NCI-H146 treated with DMSO at 0.1 percent for 48 hours (cell line): ENCODE measurements at regions not wholly inside any gene's neighbourhood (a gene's known extent, or its start where the extent isn't known, plus 50 kb on each side); places are given as distances from the start of the nearest gene placed in this dataset.
"Not testable (repeated sequence)": the region's sequence is repeated elsewhere in the genome, so short reads cannot be mapped to it uniquely, and the experiment has no call there.

Experiments used
- DNase-seq: peaks from one replicate; lab custom pipeline; 2025; ENCODE audit not compliant: unreplicated experiment; lab: John Stamatoyannopoulos, UW

- no peak for DNase-seq
These were observed 174.6 kb downstream of the TMEM26 start for GRCh38 chr10:61278556-61278955.

- no peak for DNase-seq
These were observed 180.4 kb downstream of the TMEM26 start for GRCh38 chr10:61272781-61273180.

- DNase-seq: no peak
These were observed 181.9 kb downstream of the TMEM26 start for GRCh38 chr10:61271127-61271780.

GRCh38 chr10:61263518-61263917, 189.7 kb downstream of the TMEM26 start:
- DNase-seq: no peak

- DNase-seq: no peak
These were observed 190.5 kb downstream of the TMEM26 start for GRCh38 chr10:61262486-61263261.

- no peak for DNase-seq
These were observed 195.2 kb downstream of the TMEM26 start for GRCh38 chr10:61257956-61258496.

GRCh38 chr10:61257136-61257535, 196.0 kb downstream of the TMEM26 start:
- no peak for DNase-seq

GRCh38 chr10:61252326-61252725, 200.9 kb downstream of the TMEM26 start:
- DNase-seq: not testable (repeated sequence)

GRCh38 chr10:61251089-61251488, 202.1 kb downstream of the TMEM26 start:
- no peak for DNase-seq

- DNase-seq: no peak
These were observed 203.1 kb downstream of the TMEM26 start for GRCh38 chr10:61250131-61250530.

GRCh38 chr10:61248013-61248412, 205.2 kb downstream of the TMEM26 start:
- DNase-seq: no peak

GRCh38 chr10:61244261-61244775, 208.9 kb downstream of the TMEM26 start:
- DNase-seq: no peak

- DNase-seq: no peak
These were observed 220.4 kb downstream of the TMEM26 start for GRCh38 chr10:61232780-61233179.

- no peak for DNase-seq
These were observed 227.2 kb downstream of the TMEM26 start for GRCh38 chr10:61225939-61226338.

GRCh38 chr10:61223576-61223975, 229.6 kb downstream of the TMEM26 start:
- no peak for DNase-seq

- DNase-seq: no peak
These were observed 233.5 kb downstream of the TMEM26 start for GRCh38 chr10:61219696-61220095.

GRCh38 chr10:61217851-61218565, 235.2 kb downstream of the TMEM26 start:
- DNase-seq: no peak

- DNase-seq: no peak
These were observed 237.9 kb downstream of the TMEM26 start for GRCh38 chr10:61215246-61215645.

- DNase-seq: no peak
These were observed 241.7 kb downstream of the TMEM26 start for GRCh38 chr10:61211468-61211867.

GRCh38 chr10:61197057-61197456, 253.1 kb upstream of the RHOBTB1 start:
- DNase-seq: no peak

- DNase-seq: no peak
These were observed 251.2 kb upstream of the RHOBTB1 start for GRCh38 chr10:61195211-61195610.
